A549 (cell line): ENCODE measurements at regions not wholly inside any gene's neighbourhood (a gene's known extent, or its start where the extent isn't known, plus 50 kb on each side); places are given as distances from the start of the nearest gene placed in this dataset.

Experiments used
- ATAC-seq, 2 experiments: fragments of 200-7000 bp in 1 of 2; fragments of >200 bp in 1 of 2; cut with Nextera tagmentation in 1 of 2; cut with Tn5 transposase in 1 of 2; 3 replicates each; pipeline versions ENCODE4 v1.8.0 to v1.9.1; 2018 to 2020; ENCODE audit warnings: mild to moderate bottlenecking in 1 of 2, moderate library complexity in 1 of 2
- CTCF ChIA-PET: fragments of 300-600 bp; sonication (Branson Sonifier 250); formaldehyde crosslinking; extraction: SDS; loops from one replicate; lab custom pipeline; 2021; ENCODE audit warnings: antibody characterized with exemption, inconsistent platforms; lab: Yijun Ruan, JAX
- POLR2A ChIA-PET: fragments of 350-600 bp; formaldehyde crosslinking; extraction: SDS; loops from one replicate; lab custom pipeline; 2021; ENCODE audit warnings: antibody characterized with exemption, inconsistent platforms; lab: Yijun Ruan, JAX
- DNase-seq, 2 experiments: peaks; one replicate each; pipeline versions ENCODE4 v3.0.0 to v3.0.0-alpha.2; 2011 to 2016; ENCODE audit warnings: low read depth in 1 of 2, low spot score in 1 of 2
- FAIRE-seq: peaks from 2 replicates; lab custom pipeline; 2011; peaks lifted over from hg19 to GRCh38; lab: Jason Lieb, UNC
- H3K27ac ChIP-seq, 2 experiments: fragments of >200 bp; sonication (Bioruptor Twin); formaldehyde crosslinking; 3 replicates each; pipeline ENCODE4 v1.5.1; 2016 to 2017
- H3K4me1 ChIP-seq: fragments of >200 bp; sonication (Bioruptor Twin); formaldehyde crosslinking; 3 replicates; pipeline ENCODE4 v1.6.1; 2016
- H3K4me2 ChIP-seq: fragments of >200 bp; sonication (Bioruptor Twin); formaldehyde crosslinking; 3 replicates; pipeline ENCODE4 v1.6.1; 2016
- H3K4me3 ChIP-seq: fragments of >200 bp; sonication (Bioruptor Twin); formaldehyde crosslinking; 3 replicates; pipeline ENCODE4 v1.5.1; 2016
- H3K9me3 ChIP-seq: fragments of >200 bp; sonication (Bioruptor Twin); formaldehyde crosslinking; 3 replicates; pipeline ENCODE4 v1.6.1; 2016
- CBX2 ChIP-seq: fragments of 200-600 bp; sonication (generic); IDR thresholded peaks from 2 replicates; pipeline ENCODE4 v1.6.1; 2016; ENCODE audit warnings: low read depth, mild to moderate bottlenecking, borderline replicate concordance
- CEBPB ChIP-seq, 2 experiments: fragments of >200 bp in 1 of 2; sonication (Bioruptor Twin) in 1 of 2; formaldehyde crosslinking in 1 of 2; IDR thresholded peaks; 2 replicates each; pipeline ENCODE4 v1.6.1; 2012 to 2016
- CHD2 ChIP-seq: fragments of 150-350 bp; IDR thresholded peaks from 2 replicates; pipeline ENCODE4 v1.6.1; 2014; ENCODE audit warnings: low read length; ENCODE audit not compliant: partially characterized antibody
- CHD4 ChIP-seq: fragments of 200-600 bp; sonication (generic); IDR thresholded peaks from 2 replicates; pipeline ENCODE4 v1.6.1; 2016; ENCODE audit warnings: antibody characterized with exemption, mild to moderate bottlenecking, borderline replicate concordance
- EHMT2 ChIP-seq: fragments of 200-600 bp; sonication (generic); IDR thresholded peaks from 2 replicates; pipeline ENCODE4 v1.6.1; 2016; ENCODE audit warnings: antibody characterized with exemption, low read depth, mild to moderate bottlenecking, moderate library complexity
- ELK1 ChIP-seq: fragments of 150-350 bp; IDR thresholded peaks from 2 replicates; pipeline ENCODE4 v1.6.1; 2014; ENCODE audit warnings: low read depth, mild to moderate bottlenecking, low read length
- ESRRA ChIP-seq: fragments of 150-350 bp; IDR thresholded peaks from 2 replicates; pipeline ENCODE4 v1.6.1; 2014; ENCODE audit warnings: mild to moderate bottlenecking, low read length, borderline replicate concordance
- FOSL2 ChIP-seq, 2 experiments: fragments of 450-650 bp in 1 of 2; fragments of >200 bp in 1 of 2; sonication (Bioruptor Twin) in 1 of 2; formaldehyde crosslinking; IDR thresholded peaks; 2 replicates each; pipeline versions ENCODE4 v1.5.0 to v1.6.1; 2016 to 2020; ENCODE audit warnings: mild to moderate bottlenecking in 1 of 2, moderate library complexity in 1 of 2
- FOXS1 ChIP-seq: fragments of 250-450 bp; sonication (Bioruptor Pico); IDR thresholded peaks from 2 replicates; pipeline ENCODE4 v1.5.0; 2020; ENCODE audit warnings: mild to moderate bottlenecking, moderate library complexity
- HEYL ChIP-seq: fragments of 250-450 bp; sonication (Bioruptor Pico); IDR thresholded peaks from 2 replicates; pipeline ENCODE4 v1.8.0; 2021; ENCODE audit warnings: mild to moderate bottlenecking, moderate library complexity
- HOXA7 ChIP-seq: fragments of 250-450 bp; sonication (Bioruptor Pico); IDR thresholded peaks from 2 replicates; pipeline ENCODE4 v1.5.0; 2020; ENCODE audit warnings: mild to moderate bottlenecking, moderate library complexity
- HOXB5 ChIP-seq: fragments of 250-450 bp; sonication (Bioruptor Pico); IDR thresholded peaks from 2 replicates; pipeline ENCODE4 v1.5.0; 2020; ENCODE audit warnings: mild to moderate bottlenecking, moderate library complexity
- JUN ChIP-seq, 2 experiments: fragments of >200 bp; sonication (Bioruptor Twin); formaldehyde crosslinking; IDR thresholded peaks; 2 replicates in 1 of 2; 3 replicates in 1 of 2; pipeline ENCODE4 v1.6.1; 2016 to 2017
- KDM1A ChIP-seq: fragments of 200-600 bp; sonication (generic); IDR thresholded peaks from 2 replicates; pipeline ENCODE4 v1.6.1; 2016; ENCODE audit warnings: low read depth, mild to moderate bottlenecking
- KDM5A ChIP-seq: fragments of 200-600 bp; sonication (generic); IDR thresholded peaks from 2 replicates; pipeline ENCODE4 v1.6.1; 2016; ENCODE audit warnings: antibody characterized with exemption, mild to moderate bottlenecking
- MAFK ChIP-seq: fragments of 450-650 bp; IDR thresholded peaks from 2 replicates; pipeline ENCODE4 v1.6.1; 2014; ENCODE audit not compliant: partially characterized antibody
- MAZ ChIP-seq: fragments of 150-350 bp; IDR thresholded peaks from 2 replicates; pipeline ENCODE4 v1.6.1; 2014; ENCODE audit warnings: antibody characterized with exemption, low read depth, low read length, borderline replicate concordance
- MYC ChIP-seq: IDR thresholded peaks from 2 replicates; pipeline ENCODE4 v1.6.1; 2012; ENCODE audit warnings: mild to moderate bottlenecking, inconsistent platforms, low read length, improper control_type of control experiment, borderline replicate concordance
- NFE2L2 ChIP-seq: fragments of 150-350 bp; conservative IDR thresholded peaks from 2 replicates; pipeline ENCODE4 v1.6.1; 2014; ENCODE audit warnings: low read length
- POLR2A ChIP-seq: IDR thresholded peaks from 2 replicates; pipeline ENCODE4 v1.6.1; 2012; ENCODE audit warnings: mild to moderate bottlenecking, low read length
- RAD21 ChIP-seq, 2 experiments: fragments of >200 bp in 1 of 2; sonication (Bioruptor Twin) in 1 of 2; formaldehyde crosslinking in 1 of 2; IDR thresholded peaks in 1 of 2; conservative IDR thresholded peaks in 1 of 2; 2 replicates in 1 of 2; 3 replicates in 1 of 2; pipeline ENCODE4 v1.6.1; 2012 to 2018; ENCODE audit warnings: inconsistent platforms in 1 of 2
- RFX5 ChIP-seq: fragments of 450-650 bp; IDR thresholded peaks from 2 replicates; pipeline ENCODE4 v1.7.1; 2014; ENCODE audit warnings: antibody characterized with exemption, mild to moderate bottlenecking, moderate library complexity
- RNF2 ChIP-seq: fragments of 200-600 bp; sonication (generic); IDR thresholded peaks from 2 replicates; pipeline ENCODE4 v1.6.1; 2016; ENCODE audit warnings: low read depth, mild to moderate bottlenecking, antibody characterized with exemption, moderate library complexity, borderline replicate concordance
- TP53 ChIP-seq: fragments of 250-450 bp; sonication (Bioruptor Pico); IDR thresholded peaks from 2 replicates; pipeline ENCODE4 v1.5.0; 2021; ENCODE audit warnings: mild to moderate bottlenecking, moderate library complexity
- ZFP36 ChIP-seq: fragments of 450-650 bp; IDR thresholded peaks from 2 replicates; pipeline ENCODE4 v1.6.1; 2014; ENCODE audit warnings: borderline replicate concordance; ENCODE audit not compliant: partially characterized antibody
- ZNF302 ChIP-seq: fragments of 250-450 bp; sonication (Bioruptor Pico); IDR thresholded peaks from 2 replicates; pipeline ENCODE4 v1.9.0; 2021; ENCODE audit warnings: inconsistent platforms, mild to moderate bottlenecking, moderate library complexity
- WGBS: methylation state at CpG from one replicate; pipeline ENCODE4 v1.1.6; 2017; ENCODE audit errors: missing lambda C conversion rate; 5-methylcytosine and 5-hydroxymethylcytosine counted together
- TF ChIP-seq, protein P1 (sequence below): fragments of >200 bp; sonication (Bioruptor Twin); formaldehyde crosslinking; IDR thresholded peaks from 3 replicates; pipeline ENCODE4 v1.5.1; 2016
- TF ChIP-seq, protein P2 (sequence below): fragments of >200 bp; sonication (Bioruptor Twin); formaldehyde crosslinking; IDR thresholded peaks from 3 replicates; pipeline ENCODE4 v1.6.1; 2016
- TF ChIP-seq, protein P3 (sequence below): fragments of 250-450 bp; sonication (Bioruptor Pico); IDR thresholded peaks from 2 replicates; pipeline ENCODE4 v1.5.0; 2021; ENCODE audit warnings: mild to moderate bottlenecking, moderate library complexity, borderline replicate concordance

- TF ChIP-seq, protein P1, sequence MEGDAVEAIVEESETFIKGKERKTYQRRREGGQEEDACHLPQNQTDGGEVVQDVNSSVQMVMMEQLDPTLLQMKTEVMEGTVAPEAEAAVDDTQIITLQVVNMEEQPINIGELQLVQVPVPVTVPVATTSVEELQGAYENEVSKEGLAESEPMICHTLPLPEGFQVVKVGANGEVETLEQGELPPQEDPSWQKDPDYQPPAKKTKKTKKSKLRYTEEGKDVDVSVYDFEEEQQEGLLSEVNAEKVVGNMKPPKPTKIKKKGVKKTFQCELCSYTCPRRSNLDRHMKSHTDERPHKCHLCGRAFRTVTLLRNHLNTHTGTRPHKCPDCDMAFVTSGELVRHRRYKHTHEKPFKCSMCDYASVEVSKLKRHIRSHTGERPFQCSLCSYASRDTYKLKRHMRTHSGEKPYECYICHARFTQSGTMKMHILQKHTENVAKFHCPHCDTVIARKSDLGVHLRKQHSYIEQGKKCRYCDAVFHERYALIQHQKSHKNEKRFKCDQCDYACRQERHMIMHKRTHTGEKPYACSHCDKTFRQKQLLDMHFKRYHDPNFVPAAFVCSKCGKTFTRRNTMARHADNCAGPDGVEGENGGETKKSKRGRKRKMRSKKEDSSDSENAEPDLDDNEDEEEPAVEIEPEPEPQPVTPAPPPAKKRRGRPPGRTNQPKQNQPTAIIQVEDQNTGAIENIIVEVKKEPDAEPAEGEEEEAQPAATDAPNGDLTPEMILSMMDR = no peak
- TF ChIP-seq KDM5A (no peak), ZFP36 (no peak), ZNF302 (no peak), HOXB5 (CRISPR knock-in tag) (no peak), CHD4 (no peak), KDM1A (no peak), CEBPB (IDR thresholded peaks at IDR 0.05) (no peak), POLR2A (no peak), TP53 (CRISPR knock-in tag) (no peak)
These were observed 373.8 kb upstream of the SYT4 start (continued) for GRCh38 chr18:43651057-43651456.

DNA sequence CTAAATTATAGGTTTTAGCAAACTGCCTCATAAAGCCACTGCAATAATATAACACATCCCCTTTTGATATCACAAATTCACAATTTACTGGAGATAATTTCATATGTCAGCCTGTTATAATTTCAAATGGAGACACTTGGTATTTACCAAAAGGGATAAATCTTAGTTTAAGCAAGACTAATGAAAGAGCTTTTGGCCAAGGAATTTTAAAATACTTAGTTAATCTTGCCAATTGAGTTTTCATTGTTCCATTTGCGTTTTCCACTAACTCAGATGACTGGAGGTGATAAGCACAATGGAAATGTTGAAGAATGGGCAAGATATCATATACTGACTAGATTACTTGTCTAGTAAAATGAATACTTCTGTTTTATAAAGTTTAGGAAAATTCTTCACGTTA is 379.3 kb upstream of the SYT4 start:
- H3K4me2 ChIP-seq = no peak overlapping the region
- TF ChIP-seq CHD2 = no peak
- TF ChIP-seq HEYL (CRISPR knock-in tag) = no peak
- no peak for TF ChIP-seq HOXA7 (CRISPR knock-in tag)
- no peak for TF ChIP-seq RNF2
- TF ChIP-seq FOSL2 (IDR thresholded peaks at IDR 0.05) = no peak
- no peak for TF ChIP-seq FOSL2 (CRISPR knock-in tag; IDR thresholded peaks at IDR 0.05)
- no peak for TF ChIP-seq EHMT2
- TF ChIP-seq ELK1 = no peak
- TF ChIP-seq MAFK = no peak
- TF ChIP-seq NFE2L2 = no peak
- TF ChIP-seq MAZ = no peak
- no peak for TF ChIP-seq MYC
- TF ChIP-seq CBX2 = no peak
- no peak for TF ChIP-seq RAD21 (conservative IDR thresholded peaks at IDR 0.05 in 1 of 2, IDR thresholded peaks at IDR 0.05 in 1 of 2)
- TF ChIP-seq FOXS1 (CRISPR knock-in tag) = no peak
- TF ChIP-seq JUN (IDR thresholded peaks at IDR 0.05) = no peak
- TF ChIP-seq ESRRA = no peak
- TF ChIP-seq ZNF302 = no peak
- TF ChIP-seq RFX5 = no peak
- TF ChIP-seq, protein P2, sequence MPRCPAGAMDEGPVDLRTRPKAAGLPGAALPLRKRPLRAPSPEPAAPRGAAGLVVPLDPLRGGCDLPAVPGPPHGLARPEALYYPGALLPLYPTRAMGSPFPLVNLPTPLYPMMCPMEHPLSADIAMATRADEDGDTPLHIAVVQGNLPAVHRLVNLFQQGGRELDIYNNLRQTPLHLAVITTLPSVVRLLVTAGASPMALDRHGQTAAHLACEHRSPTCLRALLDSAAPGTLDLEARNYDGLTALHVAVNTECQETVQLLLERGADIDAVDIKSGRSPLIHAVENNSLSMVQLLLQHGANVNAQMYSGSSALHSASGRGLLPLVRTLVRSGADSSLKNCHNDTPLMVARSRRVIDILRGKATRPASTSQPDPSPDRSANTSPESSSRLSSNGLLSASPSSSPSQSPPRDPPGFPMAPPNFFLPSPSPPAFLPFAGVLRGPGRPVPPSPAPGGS = no peak
- TF ChIP-seq, protein P3, sequence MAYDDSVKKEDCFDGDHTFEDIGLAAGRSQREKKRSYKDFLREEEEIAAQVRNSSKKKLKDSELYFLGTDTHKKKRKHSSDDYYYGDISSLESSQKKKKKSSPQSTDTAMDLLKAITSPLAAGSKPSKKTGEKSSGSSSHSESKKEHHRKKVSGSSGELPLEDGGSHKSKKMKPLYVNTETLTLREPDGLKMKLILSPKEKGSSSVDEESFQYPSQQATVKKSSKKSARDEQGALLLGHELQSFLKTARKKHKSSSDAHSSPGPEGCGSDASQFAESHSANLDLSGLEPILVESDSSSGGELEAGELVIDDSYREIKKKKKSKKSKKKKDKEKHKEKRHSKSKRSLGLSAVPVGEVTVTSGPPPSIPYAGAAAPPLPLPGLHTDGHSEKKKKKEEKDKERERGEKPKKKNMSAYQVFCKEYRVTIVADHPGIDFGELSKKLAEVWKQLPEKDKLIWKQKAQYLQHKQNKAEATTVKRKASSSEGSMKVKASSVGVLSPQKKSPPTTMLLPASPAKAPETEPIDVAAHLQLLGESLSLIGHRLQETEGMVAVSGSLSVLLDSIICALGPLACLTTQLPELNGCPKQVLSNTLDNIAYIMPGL = no peak
- ATAC-seq (no peak), DNase-seq (no peak), FAIRE-seq (no peak)
- CTCF ChIA-PET = no interaction called here
- H3K27ac ChIP-seq = no peak overlapping the region
- no peak overlapping the region for H3K4me3 ChIP-seq
- 1% methylated on average over 2 of the region's 2 CpGs for WGBS
- POLR2A ChIA-PET = no interaction called here
- H3K9me3 ChIP-seq = no peaks in the 10 kb centered on the region
- no peaks in the 10 kb centered on the region for H3K4me1 ChIP-seq
